ENCODE measurements at regions not wholly inside any gene's neighbourhood (a gene's known extent, or its start where the extent isn't known, plus 50 kb on each side); places are given as distances from the start of the nearest gene placed in this dataset.

- H3K36me3 ChIP-seq (ENCODE audit: control insufficient read depth, insufficient read depth, low read length): no peaks in the 10 kb centered on the region
- no peak overlapping the region for H3K27ac ChIP-seq (ENCODE audit: insufficient read depth, low read length)
- no peaks in the 10 kb centered on the region for H3K79me2 ChIP-seq (ENCODE audit: control insufficient read depth, insufficient read depth, low read length)
- TF ChIP-seq CTCF (conservative IDR thresholded peaks at IDR 0.05 in 1 of 2, IDR thresholded peaks at IDR 0.05 in 1 of 2; ENCODE audit: low read depth in 1 of 2, low read length in 2 of 2) (no peak), EZH2 (IDR thresholded peaks at IDR 0.05; ENCODE audit: low read length, missing control alignments) (no peak)
- H3K27me3 ChIP-seq (ENCODE audit: control insufficient read depth, insufficient read depth, low read length): no peaks in the 10 kb centered on the region
- no peaks in the 10 kb centered on the region for H3K4me1 ChIP-seq (ENCODE audit: control insufficient read depth, extremely low read depth, insufficient read depth, low read length)
- no peaks in the 10 kb centered on the region for H4K20me1 ChIP-seq (ENCODE audit: control insufficient read depth, extremely low read depth, insufficient read depth, low read length)
- no peaks in the 10 kb centered on the region for H3K9me3 ChIP-seq (ENCODE audit: control insufficient read depth, insufficient read depth, low read depth, low read length)
- no peak overlapping the region for H2AFZ ChIP-seq (ENCODE audit: low read length)
- no peak for DNase-seq (ENCODE audit: low read depth in 2 of 2)
- H3K9ac ChIP-seq (ENCODE audit: insufficient read depth, low read length): no peak overlapping the region
- no peak overlapping the region for H3K4me3 ChIP-seq (replicated peaks in 1 of 4; ENCODE audit: control extremely low read depth in 1 of 4, insufficient read depth in 1 of 4, low read depth in 3 of 4, low read length in 4 of 4)
- no peak overlapping the region for H3K4me2 ChIP-seq (ENCODE audit: extremely low read depth, insufficient read depth, low read length)
Measured at GRCh38 chr7:133155642-133156041, 73.8 kb upstream of the CHCHD3 start.

GRCh38 chr7:133157045-133157444 is 75.2 kb upstream of the CHCHD3 start:
- no peak overlapping the region for H3K9ac ChIP-seq (ENCODE audit: insufficient read depth, low read length)

GRCh38 chr7:133164498-133164897 is 82.6 kb upstream of the CHCHD3 start:
- Histone ChIP-seq H3K4me3 (replicated peaks in 1 of 4; ENCODE audit: control extremely low read depth in 1 of 4, insufficient read depth in 1 of 4, low read depth in 3 of 4, low read length in 4 of 4) (no peak overlapping the region), H3K36me3 (ENCODE audit: control insufficient read depth, insufficient read depth, low read length) (no peaks in the 10 kb centered on the region), H3K4me2 (ENCODE audit: extremely low read depth, insufficient read depth, low read length) (no peak overlapping the region), H3K9me3 (ENCODE audit: control insufficient read depth, insufficient read depth, low read depth, low read length) (no peaks in the 10 kb centered on the region), H3K27ac (ENCODE audit: insufficient read depth, low read length) (no peak overlapping the region), H3K79me2 (ENCODE audit: control insufficient read depth, insufficient read depth, low read length) (no peaks in the 10 kb centered on the region), H3K9ac (ENCODE audit: insufficient read depth, low read length) (no peak overlapping the region), H3K27me3 (ENCODE audit: control insufficient read depth, insufficient read depth, low read length) (no peaks in the 10 kb centered on the region), H4K20me1 (ENCODE audit: control insufficient read depth, extremely low read depth, insufficient read depth, low read length) (no peaks in the 10 kb centered on the region), H3K4me1 (ENCODE audit: control insufficient read depth, extremely low read depth, insufficient read depth, low read length) (no peaks in the 10 kb centered on the region), H2AFZ (ENCODE audit: low read length) (no peak overlapping the region)
- TF ChIP-seq EZH2 (IDR thresholded peaks at IDR 0.05; ENCODE audit: low read length, missing control alignments) (no peak), CTCF (conservative IDR thresholded peaks at IDR 0.05 in 1 of 2, IDR thresholded peaks at IDR 0.05 in 1 of 2; ENCODE audit: low read depth in 1 of 2, low read length in 2 of 2) (no peak)
- DNase-seq (ENCODE audit: low read depth in 2 of 2): no peak

More at GRCh38 chr7:133157045-133157444, 75.2 kb upstream of the CHCHD3 start:
- no peaks in the 10 kb centered on the region for H4K20me1 ChIP-seq (ENCODE audit: control insufficient read depth, extremely low read depth, insufficient read depth, low read length)
- no peaks in the 10 kb centered on the region for H3K27me3 ChIP-seq (ENCODE audit: control insufficient read depth, insufficient read depth, low read length)
- no peak overlapping the region for H3K4me3 ChIP-seq (replicated peaks in 1 of 4; ENCODE audit: control extremely low read depth in 1 of 4, insufficient read depth in 1 of 4, low read depth in 3 of 4, low read length in 4 of 4)
- no peaks in the 10 kb centered on the region for H3K4me1 ChIP-seq (ENCODE audit: control insufficient read depth, extremely low read depth, insufficient read depth, low read length)
- no peak overlapping the region for H3K27ac ChIP-seq (ENCODE audit: insufficient read depth, low read length)
- H3K4me2 ChIP-seq (ENCODE audit: extremely low read depth, insufficient read depth, low read length): no peak overlapping the region
- TF ChIP-seq EZH2 (IDR thresholded peaks at IDR 0.05; ENCODE audit: low read length, missing control alignments) (no peak), CTCF (conservative IDR thresholded peaks at IDR 0.05 in 1 of 2, IDR thresholded peaks at IDR 0.05 in 1 of 2; ENCODE audit: low read depth in 1 of 2, low read length in 2 of 2) (no peak)
- no peak overlapping the region for H2AFZ ChIP-seq (ENCODE audit: low read length)
- no peaks in the 10 kb centered on the region for H3K9me3 ChIP-seq (ENCODE audit: control insufficient read depth, insufficient read depth, low read depth, low read length)
- no peaks in the 10 kb centered on the region for H3K36me3 ChIP-seq (ENCODE audit: control insufficient read depth, insufficient read depth, low read length)
- H3K79me2 ChIP-seq (ENCODE audit: control insufficient read depth, insufficient read depth, low read length): no peaks in the 10 kb centered on the region
- DNase-seq (ENCODE audit: low read depth in 2 of 2): no peak

Data from fibroblast of lung (primary cell).